Central memory CD4-positive, alpha-beta T cell (primary cell): ENCODE measurements at regions not wholly inside any gene's neighbourhood (a gene's known extent, or its start where the extent isn't known, plus 50 kb on each side); places are given as distances from the start of the nearest gene placed in this dataset.
"Not testable (repeated sequence)": the region's sequence is repeated elsewhere in the genome, so short reads cannot be mapped to it uniquely, and the experiment has no call there.

ENCODE experiments used
- DNase-seq: peaks from one replicate; pipeline ENCODE4 v3.0.0; 2022

DNA sequence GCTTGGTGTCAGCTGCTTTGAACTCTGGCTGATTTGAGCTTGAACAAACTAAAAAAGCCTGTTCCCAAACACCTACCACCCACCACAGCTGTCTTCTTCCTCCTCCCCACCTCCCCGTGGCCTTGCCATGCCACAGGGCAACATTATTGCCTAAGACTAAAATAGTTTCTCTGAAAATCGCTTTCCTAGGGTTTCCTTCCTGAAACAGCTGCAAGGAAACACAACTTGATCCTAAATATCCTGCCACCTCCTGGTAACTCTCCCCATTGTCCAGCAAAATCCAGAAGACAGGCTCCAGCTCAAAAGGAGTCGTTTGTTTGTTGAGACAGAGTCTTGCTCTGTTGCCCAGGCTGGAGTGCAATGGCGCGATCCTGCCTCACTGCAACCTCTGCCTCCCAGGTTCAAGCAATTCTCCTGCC is 193.9 kb upstream of the TPM1 start:
- no peak for DNase-seq

DNA sequence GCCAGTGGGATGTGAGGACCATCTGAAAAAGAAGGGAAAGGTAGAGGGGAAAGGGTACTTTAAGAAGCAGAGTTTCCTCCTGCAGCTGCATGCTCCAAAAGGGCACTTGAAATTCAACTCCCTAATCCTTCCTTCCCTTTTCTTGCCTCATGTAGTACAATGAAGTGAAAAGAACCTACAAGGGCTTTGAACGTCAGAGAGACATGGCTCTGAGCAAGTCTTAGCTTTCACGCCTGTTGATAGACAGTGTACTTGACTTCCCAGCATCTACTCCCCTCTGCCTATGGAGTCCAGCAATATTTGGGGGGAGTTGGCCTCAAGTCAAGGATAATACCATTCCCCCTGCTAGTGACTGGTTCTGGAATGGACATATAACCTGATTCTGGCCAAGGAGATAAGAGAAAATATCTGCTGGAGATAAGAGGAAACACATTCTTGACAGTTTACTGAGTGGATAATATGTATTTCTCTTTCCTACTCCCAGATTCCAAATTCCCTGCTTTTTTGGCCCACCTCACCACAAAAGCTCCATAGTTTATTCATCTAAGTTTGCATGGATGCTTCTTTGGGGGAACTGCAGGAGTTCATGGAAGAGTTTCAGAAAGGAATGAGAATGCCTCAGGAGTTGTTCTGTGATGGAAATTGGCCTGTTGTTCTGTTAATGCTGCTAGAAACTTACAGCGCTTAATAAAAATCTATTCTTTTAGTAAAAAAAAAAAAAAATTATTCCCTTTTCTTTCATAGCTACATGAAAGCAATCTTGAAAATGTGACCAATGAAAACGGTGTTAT is 193.0 kb upstream of the TPM1 start:
- no peak for DNase-seq

DNA sequence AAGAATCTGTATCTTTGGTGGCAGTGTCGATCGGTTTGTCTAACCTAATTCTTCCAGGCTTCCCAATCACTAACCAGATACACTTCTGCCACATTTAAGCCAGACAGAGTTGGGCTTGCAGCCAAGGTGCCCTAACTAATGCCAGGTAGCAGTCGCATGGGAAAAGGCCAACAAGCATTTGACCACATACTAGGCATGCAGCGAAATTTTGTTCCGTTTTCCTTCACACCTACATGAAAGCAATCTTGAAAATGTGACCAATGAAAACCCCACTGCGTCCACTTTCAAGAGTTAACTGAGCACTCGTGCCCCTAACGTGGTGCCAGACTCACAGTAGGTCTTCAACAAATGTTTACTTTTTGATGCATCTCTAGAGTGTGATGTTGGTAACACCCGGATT is 192.2 kb upstream of the TPM1 start:
- DNase-seq: no peak

DNA sequence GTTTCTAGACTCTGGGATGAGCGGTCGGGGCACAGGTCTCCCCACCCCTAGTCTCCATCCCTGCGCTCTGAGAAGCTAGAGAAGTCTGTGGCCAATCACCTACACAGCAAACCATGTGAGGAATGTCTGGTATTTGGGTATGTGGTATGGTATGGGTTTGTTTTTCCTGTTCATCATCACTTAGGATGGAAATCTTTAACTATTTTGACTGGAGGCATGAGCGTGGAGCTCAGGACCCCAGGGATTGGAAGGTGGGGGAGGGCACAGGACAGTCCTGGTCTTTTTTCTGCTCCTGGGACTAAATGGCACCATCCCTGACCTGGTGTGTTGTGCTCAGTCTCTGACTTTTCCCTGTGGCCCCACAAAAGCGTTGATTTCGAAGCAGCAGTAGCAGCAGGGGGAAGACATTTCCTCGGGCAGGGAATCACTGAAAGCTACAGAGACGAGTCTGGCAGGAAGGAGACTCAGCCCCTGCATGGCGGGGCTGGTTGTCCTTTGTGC is 191.7 kb upstream of the TPM1 start:
- DNase-seq: no peak

DNA sequence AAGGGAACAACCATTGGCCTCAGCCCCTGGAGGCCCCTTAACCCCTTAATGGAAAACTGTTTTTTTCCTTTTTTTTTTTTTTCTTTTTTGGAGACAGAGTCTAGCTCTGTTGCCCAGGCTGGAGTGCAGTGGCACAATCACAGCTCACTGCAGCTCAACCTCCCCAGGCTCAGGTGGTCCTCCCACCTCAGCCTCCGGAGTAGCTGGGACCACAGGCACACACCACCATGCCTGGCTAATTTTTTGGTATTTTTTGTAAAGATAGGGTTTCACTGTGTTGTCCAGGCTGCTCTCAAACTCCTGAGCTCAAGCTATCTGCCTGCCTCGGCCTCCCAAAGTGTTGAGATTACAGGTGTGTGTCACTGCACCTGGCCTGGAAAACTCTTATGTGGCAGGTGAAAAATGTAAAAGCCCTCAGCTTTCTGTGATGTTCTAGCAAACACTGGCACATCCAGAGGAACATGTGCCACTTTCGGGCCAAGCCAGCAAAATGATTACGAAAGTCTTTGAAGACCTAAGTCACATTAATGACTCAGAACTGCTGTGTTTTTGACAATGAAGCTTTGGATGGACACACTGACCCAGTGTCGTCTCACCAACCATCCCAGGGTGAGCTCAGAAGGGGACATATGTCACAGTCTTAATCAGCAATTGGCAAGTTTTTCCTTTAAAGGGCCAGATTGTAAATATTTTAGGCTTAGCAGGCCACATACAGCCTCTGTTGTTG is 189.3 kb upstream of the TPM1 start:
- DNase-seq: no peak

DNA sequence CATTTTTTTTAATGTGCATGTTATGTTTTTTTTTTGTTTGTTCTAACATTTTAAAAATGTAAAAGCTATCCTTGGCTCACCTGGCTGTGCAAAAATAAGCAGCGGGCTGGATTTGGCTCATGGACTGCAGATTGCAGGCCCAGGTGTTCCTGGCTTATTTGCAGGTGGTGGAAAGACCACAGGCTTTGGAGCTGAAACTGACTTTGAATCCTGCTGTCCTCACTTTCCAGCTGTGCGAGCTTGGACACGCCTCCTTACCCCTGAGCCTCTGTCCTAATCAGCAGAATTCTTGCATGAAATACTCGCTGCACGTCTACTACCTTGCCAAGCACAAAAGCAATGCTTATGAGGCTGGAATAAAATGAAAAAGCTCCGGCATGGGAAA is 188.7 kb upstream of the TPM1 start:
- DNase-seq: no peak

DNA sequence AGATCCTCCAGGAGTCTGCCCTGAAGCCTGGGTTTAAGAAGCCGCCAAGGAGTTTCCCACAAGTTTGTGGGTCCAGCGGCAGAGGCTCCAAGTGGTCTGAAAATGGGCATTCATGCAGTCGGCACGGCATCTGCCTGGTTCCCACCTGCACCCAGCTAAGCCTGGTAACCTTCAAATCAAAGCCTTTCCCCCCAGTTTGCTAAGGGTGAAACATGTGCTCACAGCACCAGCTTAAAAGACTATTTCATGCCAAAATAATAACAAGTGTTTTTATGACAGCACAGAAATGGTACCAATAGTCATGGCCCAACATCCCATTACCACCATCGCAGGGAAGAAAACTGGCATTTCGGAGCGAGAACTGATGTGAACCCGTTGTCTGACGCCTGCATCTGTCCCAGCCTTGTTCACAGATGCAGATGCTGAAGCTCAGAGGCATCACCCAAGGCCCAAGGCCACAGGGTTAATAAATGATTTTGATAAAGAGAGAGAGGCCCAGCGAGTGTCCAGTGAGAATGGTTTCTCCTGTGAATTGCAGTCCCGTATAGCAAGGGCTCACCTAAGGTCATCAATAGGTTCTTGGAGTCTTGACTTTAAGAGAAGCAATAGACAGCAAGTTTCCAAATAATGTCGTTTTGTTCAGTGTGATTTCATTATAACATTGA is 188.0 kb upstream of the TPM1 start:
- no peak for DNase-seq

DNA sequence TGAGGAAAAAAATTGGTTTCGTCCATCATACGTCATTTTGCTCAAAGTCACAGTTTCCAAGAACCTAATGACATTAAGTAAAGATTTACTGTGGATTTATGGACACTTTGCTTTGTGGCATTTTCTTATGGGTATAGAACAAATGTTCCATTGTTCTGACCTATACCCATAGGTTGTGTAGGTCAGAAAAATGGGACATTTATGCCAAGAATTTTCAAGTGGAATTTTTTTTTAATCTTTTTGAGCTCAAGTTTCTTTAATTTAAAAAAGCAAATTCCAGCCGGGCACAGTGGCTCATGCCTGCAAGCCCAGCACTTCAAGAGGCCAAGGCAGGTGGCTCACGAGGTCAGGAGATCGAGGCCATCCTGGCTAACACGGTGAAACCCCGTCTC is 187.5 kb upstream of the TPM1 start:
- DNase-seq: no peak

DNA sequence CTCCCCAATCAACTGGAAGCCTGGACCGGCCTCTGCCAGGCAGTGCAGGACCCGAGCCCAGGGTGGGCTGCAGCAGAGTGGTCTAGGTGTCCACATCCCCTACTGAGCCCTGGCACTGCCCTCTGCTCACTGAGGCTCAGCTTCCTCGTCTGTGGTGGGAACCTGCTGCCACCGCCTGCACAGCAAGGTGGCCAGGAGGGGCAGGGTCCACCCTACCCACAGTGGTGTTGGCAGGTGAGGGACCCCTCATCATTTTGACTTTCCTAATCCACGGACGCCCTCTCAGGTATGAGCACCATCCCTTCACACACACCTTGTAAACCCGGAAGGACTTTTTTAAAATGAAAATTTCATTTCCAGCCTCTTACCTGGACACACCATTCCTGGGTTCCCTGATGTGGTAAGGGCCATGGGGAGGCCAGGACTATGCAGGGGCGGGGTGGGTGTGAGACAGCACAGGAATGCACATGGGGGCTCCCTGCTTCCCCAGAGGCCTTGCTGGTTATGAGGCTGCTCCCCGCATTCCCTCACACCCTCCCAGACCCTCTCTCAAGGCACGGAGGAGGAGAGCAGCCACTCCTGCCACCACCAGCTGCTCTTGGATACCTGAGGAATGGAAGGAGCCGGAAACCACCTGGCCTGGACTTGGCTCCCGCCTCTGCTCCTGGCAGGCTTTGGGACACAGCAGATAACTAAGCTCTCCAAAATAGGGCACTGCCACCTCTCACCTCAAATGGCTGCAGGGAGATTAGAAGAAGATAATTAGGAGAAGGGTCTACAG is 185.9 kb upstream of the TPM1 start:
- DNase-seq: no peak

DNA sequence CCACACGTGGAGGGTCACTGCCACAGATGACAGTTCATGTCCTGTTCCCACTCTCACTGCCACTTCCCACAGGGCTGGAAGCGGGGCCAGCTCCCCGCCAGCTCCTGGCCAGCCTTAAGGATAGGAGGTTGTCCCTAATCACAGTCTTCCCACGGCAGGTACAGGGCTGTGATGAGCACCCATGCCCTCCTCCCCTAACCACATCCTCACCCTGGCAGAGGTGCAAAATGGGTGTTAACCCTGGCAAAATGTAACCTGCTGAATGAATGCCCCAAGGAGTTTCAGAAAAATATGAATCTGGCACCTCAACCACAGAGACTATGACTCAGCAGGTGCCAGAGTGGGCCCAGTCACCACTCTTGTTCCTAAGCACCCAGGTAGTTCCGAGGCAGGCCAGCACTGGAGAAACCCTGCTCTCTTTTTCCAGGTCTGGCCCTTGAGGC is 185.1 kb upstream of the TPM1 start:
- no peak for DNase-seq

DNA sequence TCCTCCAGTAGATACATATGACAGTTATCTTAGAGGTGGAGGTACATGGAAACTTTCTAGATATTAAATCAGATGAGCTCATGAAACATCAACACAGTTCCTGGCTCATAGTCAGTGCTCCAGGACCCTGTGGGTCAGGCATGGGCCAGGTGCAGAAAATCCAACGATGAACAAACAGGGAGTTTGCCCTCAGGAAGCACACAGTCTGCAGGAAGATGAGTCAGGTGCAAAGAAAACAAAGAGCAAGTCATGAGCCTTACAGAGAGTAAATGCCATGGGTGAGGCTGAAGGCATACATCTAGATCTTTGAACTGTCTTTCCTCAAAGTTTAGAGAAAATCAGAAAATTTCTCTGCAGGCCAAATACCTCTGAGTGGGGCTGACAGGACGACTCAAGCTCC is 184.2 kb upstream of the TPM1 start:
- no peak for DNase-seq

DNA sequence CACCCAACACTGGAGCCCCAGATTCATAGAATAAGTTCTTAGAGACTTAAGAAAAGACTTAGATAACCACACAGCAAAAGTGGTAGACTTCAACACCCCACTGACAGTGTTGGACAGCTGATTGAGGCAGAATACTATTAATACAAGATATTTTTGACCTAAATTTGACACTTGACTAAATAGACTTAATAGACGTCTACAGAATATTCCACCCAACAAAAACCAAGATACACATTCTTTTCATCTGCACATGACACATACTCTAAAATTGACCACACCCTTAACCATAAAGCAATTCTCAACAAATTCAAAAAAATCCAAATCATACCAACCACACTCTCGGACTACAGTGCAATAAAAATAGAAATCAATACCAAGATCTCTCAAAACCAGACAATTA is 179.8 kb upstream of the TPM1 start:
- DNase-seq: no peak

DNA sequence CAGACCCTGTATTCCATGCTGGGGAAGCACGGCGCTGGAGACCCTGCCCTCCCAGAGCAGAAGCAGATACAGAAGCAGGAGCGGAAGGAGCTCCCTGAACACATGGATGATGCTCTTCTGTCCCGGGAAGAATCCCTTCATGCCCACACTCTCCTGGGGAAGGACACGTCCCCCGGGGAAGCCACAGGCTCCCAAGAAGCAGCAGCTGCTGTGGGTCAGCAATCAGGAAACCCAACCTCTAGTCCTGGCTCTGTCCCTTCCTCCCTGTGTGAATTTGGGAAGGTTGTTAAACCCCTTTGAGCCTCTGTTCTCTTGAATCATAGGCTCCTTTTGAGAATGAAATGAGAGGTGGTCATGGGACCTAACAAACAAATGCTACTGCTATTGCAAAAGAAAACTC is 176.2 kb upstream of the TPM1 start:
- DNase-seq: no peak

DNA sequence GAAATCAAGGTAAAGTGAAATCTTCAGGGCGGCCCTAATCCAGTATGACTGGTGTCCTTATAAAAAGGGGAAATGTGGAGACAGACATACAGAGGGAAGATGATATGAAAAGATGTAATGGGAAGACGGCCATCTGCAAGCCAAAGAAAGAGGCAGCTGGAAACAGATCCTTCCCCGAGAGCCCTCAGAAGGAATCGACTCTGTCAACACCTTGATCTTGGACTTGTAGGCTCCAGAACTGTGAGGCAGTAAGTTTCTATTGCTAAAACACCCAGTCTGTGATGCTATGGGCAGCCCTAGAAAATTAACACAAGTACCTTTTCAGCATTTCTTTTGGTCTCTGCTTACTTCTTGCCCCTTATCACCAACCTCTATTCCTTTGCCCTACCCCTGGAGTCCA is 174.7 kb upstream of the TPM1 start:
- no peak for DNase-seq

DNA sequence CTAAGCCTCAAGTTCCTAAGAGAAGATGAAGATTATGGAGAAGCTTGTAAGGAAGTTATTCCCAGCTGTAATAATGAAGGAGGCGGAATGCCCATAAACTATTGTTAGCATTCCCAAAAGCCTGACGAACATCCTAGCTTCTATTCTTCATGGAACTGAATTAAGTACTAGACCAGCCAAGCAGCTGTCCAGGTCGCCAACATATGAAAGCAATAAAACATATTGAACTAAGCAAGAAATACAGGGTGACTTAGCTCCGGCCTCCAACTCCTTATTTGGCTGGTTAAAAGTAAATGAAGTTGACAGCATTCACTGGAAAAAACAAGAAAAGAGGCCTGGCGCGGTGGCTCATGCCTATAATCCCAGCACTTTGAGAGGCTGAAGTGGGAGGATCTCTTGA is 174.0 kb upstream of the TPM1 start:
- no peak for DNase-seq

DNA sequence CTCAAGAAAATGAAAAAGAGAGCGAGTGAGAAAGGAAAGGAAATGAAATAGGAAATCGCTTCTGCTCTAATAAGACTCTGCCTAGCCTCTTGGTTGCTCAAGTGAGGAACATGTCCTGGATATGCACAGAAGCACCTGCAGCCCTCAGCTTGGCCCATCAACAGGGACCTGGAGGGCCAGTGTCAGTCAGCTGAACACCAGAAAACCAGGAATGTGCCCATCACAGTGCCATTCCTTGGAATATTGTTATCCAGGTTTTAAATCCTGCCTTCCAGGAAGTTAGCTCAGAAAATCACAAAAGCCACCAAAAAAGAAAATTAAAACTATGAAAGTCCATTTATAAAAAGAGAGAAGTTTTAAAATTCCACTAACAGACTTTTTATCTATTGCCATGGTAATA is 173.4 kb upstream of the TPM1 start:
- no peak for DNase-seq

DNA sequence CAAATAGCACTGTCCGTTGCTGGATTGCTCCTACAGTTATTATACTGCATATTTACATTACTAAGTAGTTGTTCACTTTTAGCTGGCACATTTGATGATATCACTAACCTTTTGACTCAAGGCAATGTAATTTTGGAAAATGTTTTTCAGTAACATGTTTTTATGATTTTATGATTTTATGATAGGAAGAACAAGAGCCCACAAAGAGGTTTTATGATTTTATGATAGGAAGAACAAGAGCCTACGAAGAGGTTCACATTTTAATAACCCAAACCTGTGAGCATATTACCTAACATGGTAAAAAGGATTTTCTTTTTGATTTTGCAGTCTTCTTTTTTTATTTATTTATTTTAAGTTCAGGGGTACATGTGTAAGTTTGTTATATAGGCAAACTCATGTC is 172.3 kb upstream of the TPM1 start:
- DNase-seq: no peak

DNA sequence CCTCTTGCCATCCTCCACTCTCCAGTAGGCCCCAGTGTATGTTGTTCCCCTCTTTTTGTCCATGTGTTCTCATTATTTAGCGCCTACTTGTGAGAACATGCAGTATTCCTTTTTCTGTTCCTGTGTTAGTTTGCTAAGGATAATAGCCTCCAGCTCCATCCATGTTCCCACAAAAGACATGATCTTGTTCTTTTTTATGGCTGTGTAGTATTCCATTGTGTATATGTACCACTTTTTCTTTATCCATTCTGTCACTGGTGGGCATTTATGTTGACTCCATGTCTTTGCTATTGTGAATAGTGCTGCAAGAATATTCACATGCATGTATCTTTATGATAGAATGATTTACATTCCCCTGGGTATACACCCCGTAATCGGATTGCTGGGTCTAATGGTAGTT is 171.8 kb upstream of the TPM1 start:
- not testable (repeated sequence) for DNase-seq

DNA sequence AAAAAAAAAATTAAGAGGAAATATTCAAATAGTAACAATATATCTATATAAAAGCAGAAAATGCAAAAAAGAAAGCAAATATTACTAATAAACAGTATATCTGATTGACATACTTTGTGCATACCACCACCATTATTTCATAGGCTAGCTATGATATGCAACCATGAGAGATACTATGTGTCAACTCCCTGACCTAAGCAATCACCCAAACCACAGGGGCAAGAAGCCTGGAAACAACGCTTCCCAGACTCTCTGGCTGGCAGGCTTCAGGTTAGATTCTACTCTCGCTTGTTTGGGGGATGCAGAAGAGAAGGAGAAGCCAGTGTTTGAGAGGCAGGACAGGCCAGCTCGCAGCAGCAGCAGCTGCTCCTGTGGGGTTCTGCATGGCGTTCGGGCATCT is 169.3 kb upstream of the TPM1 start:
- no peak for DNase-seq

DNA sequence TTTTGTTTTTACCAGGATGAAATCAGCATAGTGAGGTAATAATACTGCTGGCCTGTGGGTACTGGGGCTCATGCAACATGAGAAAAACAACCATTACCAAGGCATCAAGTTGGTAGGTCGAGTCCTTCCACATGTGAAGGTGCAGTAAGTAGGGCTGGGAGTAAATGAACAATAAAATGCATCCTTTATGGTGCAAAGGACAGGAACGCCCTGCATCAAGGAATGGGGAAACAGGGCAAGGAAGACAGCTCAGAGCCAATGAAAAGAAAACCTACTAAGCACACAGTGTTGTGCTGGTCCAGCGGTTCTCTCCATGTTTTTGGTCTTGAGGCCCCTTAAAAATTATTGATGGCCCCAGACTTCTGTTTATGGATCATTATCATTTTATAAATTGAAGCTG is 168.5 kb upstream of the TPM1 start:
- DNase-seq: no peak

DNA sequence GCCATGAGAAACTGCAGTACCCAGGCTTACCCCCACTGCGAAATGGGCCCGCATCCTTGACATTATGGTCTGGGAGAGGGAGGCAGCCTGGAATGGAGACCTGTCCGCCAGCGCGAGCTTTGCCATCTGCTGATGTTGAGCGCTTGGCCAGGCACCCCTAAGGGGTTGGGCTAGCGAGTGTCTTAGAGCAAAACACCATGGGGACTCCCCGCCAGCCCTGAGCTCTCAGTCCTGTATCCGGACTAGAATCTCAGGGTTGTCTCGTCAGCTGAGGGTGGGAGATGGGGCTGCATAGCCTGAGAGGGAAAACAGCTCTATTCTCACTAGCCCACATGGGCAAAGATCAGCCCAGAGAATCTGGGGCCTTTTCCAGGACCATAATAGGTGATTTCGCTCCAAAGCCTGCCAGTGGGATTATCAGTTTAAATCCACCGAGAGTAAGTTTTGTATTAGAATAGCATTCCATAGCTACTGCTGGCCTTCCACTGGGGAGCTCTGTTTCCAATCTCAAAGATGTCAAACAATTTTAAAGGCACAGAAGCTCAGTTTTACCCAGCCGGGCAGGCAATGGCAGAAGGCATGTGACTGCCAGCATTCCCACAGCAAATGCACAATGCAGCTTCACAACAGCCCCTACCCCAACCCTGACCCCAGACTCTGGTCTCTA is 167.5 kb upstream of the TPM1 start:
- DNase-seq: no peak

DNA sequence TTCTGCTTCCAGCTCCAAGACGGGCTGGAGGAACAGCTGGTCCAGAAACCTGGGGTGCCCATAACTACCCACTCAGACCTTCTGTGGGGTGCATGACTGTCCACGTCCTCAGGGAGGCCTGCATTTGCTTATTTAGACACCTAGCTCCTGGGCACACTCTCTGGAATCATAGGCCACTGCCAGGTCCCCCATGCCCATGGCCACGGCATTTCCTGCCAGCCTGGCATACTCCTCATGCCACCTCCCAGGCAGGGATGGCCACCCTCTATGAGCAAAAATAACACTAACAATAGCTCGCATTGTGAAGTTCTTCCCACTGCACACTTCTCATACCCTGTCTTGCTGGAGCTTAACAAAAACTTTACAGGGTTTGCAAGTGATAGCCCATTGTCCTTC is 166.9 kb upstream of the TPM1 start:
- no peak for DNase-seq
